Right lobe of liver (tissue), 6 donors: ENCODE measurements at regions not wholly inside any gene's neighbourhood (a gene's known extent, or its start where the extent isn't known, plus 50 kb on each side); places are given as distances from the start of the nearest gene placed in this dataset.

Experiments
- ATAC-seq, 4 donors: fragments of 200-7000 bp; cut with Tn5 transposase; one replicate each; pipeline ENCODE4 v1.9.1; 2020; ENCODE audit warnings: mild to moderate bottlenecking in 4 of 4, moderate library complexity in 4 of 4
- DNase-seq, 3 donors: peaks; one replicate each; pipeline ENCODE4 v3.0.0-alpha.2; 2020
- H3K27ac ChIP-seq, 3 donors: fragments of 200-600 bp; one replicate each; pipeline ENCODE4 v1.8.0; 2022
- H3K27me3 ChIP-seq, 2 donors: fragments of 200-600 bp; one replicate each; pipeline ENCODE4 v1.8.0; 2022
- H3K36me3 ChIP-seq, 4 donors: fragments of 200-600 bp; sonication (generic) in 1 of 4; one replicate each; pipeline versions ENCODE4 v1.5.1 to v1.8.0; 2017 to 2022; ENCODE audit warnings: control low read depth in 1 of 4
- H3K4me1 ChIP-seq, 4 donors: fragments of 200-600 bp; sonication (generic) in 1 of 4; one replicate each; pipeline versions ENCODE4 v1.5.1 to v1.8.0; 2017 to 2022; ENCODE audit warnings: control low read depth in 1 of 4
- H3K4me3 ChIP-seq, 3 donors: fragments of 200-600 bp; one replicate each; pipeline ENCODE4 v1.8.0; 2022
- H3K9me3 ChIP-seq, 4 donors: fragments of 200-600 bp; sonication (generic) in 1 of 4; one replicate each; pipeline versions ENCODE4 v1.5.1 to v1.8.0; 2017 to 2022; ENCODE audit warnings: control low read depth in 1 of 4
- CTCF ChIP-seq, 4 donors: fragments of 200-600 bp in 3 of 4; fragments of 450-650 bp in 1 of 4; IDR thresholded peaks; one replicate each; pipeline versions ENCODE4 v1.5.1 to v1.8.0; 2016 to 2022; ENCODE audit warnings: antibody characterized with exemption in 4 of 4, mild to moderate bottlenecking in 2 of 4
- POLR2A ChIP-seq: fragments of 450-650 bp; IDR thresholded peaks from one replicate; pipeline ENCODE4 v1.6.1; 2017; ENCODE audit warnings: antibody characterized with exemption, mild to moderate bottlenecking
- WGBS: methylation state at CpG from one replicate; pipeline ENCODE4 v1.1.6; 2018; ENCODE audit warnings: low coverage, low lambda C conversion rate; ENCODE audit not compliant: insufficient coverage; ENCODE audit errors: missing lambda C conversion rate; 5-methylcytosine and 5-hydroxymethylcytosine counted together
- intact Hi-C, 2 donors: fragments of 100-400 bp; cut with DNase I; formaldehyde crosslinking; loops; one replicate each; pipeline versions ENCODE4 v1.11.2 to v1.14.1; 2022
- donor health status: DM: no; HTN: yes; CAD: no.
- donor health status: DM: no; HTN: no; CAD: no.
- donor health status: DM: no; HTN: no; CAD: no.
- donor health status: DM: no; HTN: yes; CAD: no.
- donor health status: DM: no; HTN: yes; CAD: no.

- peak in 1 of 4 donors; percentile 13 for ATAC-seq
- H3K27me3 ChIP-seq: no peaks in the 10 kb centered on the region
Observed at GRCh38 chr16:85430523-85431421, 182.3 kb upstream of the GSE1 start.

GRCh38 chr16:85431431-85432124, 181.5 kb upstream of the GSE1 start:
- ATAC-seq (no peak), DNase-seq (peak; percentile 17 to 45 (median 43))
- 87% methylated on average over 26 of the region's 33 CpGs for WGBS
- intact Hi-C loops: loop anchor here in 1 of 2 donors (10.0 kb wide), 1 partner anchor 63 kb away; no protein-coding TSS in a partner anchor
- no peaks in the 10 kb centered on the region for H3K9me3 ChIP-seq
- H3K4me1 ChIP-seq: no peaks in the 10 kb centered on the region
- TF ChIP-seq CTCF (IDR thresholded peaks at IDR 0.05) (no peak), POLR2A (no peak)
- H3K27ac ChIP-seq: no peak overlapping the region
- no peaks in the 10 kb centered on the region for H3K27me3 ChIP-seq
- H3K4me3 ChIP-seq: no peak overlapping the region
- no peaks in the 10 kb centered on the region for H3K36me3 ChIP-seq

More at GRCh38 chr16:85430523-85431421, 182.3 kb upstream of the GSE1 start:
- TF ChIP-seq CTCF (IDR thresholded peaks at IDR 0.05): no peak
- no peak for TF ChIP-seq POLR2A
- no peak overlapping the region for H3K27ac ChIP-seq
- no peaks in the 10 kb centered on the region for H3K9me3 ChIP-seq
- H3K4me1 ChIP-seq: no peaks in the 10 kb centered on the region
- intact Hi-C loops: loop anchor here in 1 of 2 donors (10.0 kb wide), 1 partner anchor 64 kb away; no protein-coding TSS in a partner anchor
- 59% methylated on average over 4 of the region's 37 CpGs for WGBS
- DNase-seq: peak; percentile 18 to 44 (median 41)
- no peak overlapping the region for H3K4me3 ChIP-seq
- no peaks in the 10 kb centered on the region for H3K36me3 ChIP-seq

- ATAC-seq (no peak), DNase-seq (no peak)
- Histone ChIP-seq H3K27ac (no peak overlapping the region), H3K4me1 (no peaks in the 10 kb centered on the region), H3K36me3 (no peaks in the 10 kb centered on the region), H3K4me3 (no peak overlapping the region), H3K27me3 (no peaks in the 10 kb centered on the region), H3K9me3 (no peaks in the 10 kb centered on the region)
- intact Hi-C loops: loop anchor here in 1 of 2 donors (10.0 kb wide), 1 partner anchor 62 kb away; no protein-coding TSS in a partner anchor
- WGBS: 85% methylated on average over 3 of the region's 6 CpGs
- TF ChIP-seq POLR2A (no peak), CTCF (IDR thresholded peaks at IDR 0.05) (no peak)
Observed at GRCh38 chr16:85432606-85433005, 180.5 kb upstream of the GSE1 start.

GRCh38 chr16:85433477-85433876, 179.6 kb upstream of the GSE1 start:
- ATAC-seq: no peak
- Histone ChIP-seq H3K27ac (no peak overlapping the region), H3K4me3 (no peak overlapping the region), H3K9me3 (no peaks in the 10 kb centered on the region), H3K36me3 (no peaks in the 10 kb centered on the region), H3K4me1 (no peaks in the 10 kb centered on the region), H3K27me3 (no peaks in the 10 kb centered on the region)
- no peak for TF ChIP-seq CTCF (IDR thresholded peaks at IDR 0.05)
- no peak for TF ChIP-seq POLR2A
- intact Hi-C loops: loop anchor here in 1 of 2 donors (10.0 kb wide), 1 partner anchor 61 kb away; no protein-coding TSS in a partner anchor
- DNase-seq: no peak
- 100% methylated on average over 1 of the region's 1 CpG for WGBS
